IPS DF 19.7 (cell line): ENCODE measurements at regions not wholly inside any gene's neighbourhood (a gene's known extent, or its start where the extent isn't known, plus 50 kb on each side); places are given as distances from the start of the nearest gene placed in this dataset.
A peak's percentile ranks its signal among the peaks of the same experiment; 100 is the strongest.

ENCODE experiments used
- DNase-seq: peaks from one replicate; pipeline ENCODE4 v3.0.0-alpha.2; 2013; ENCODE audit warnings: low read depth, low spot score

DNA sequence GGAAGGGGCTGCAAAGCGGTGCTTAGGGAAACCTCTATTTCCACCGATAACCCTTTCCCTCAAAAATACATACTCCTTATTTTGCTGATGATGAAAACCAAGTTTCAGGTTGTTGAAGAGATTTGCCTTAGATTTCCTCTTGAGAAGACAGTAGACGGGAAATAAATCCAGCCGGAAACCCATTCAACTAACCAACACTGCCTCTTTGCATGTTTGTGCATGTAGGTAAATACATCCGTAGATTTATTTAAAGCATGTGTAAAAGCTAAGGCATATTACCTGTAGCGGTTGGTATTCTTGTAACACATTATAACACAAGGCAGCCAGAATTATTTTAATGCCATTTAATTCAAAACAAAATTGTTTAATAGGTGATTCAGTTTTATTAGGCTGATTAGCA is 136.3 kb upstream of the SLC22A23 start:
- DNase-seq, result no peak

GRCh38 chr6:3592371-3592941 is 135.6 kb upstream of the SLC22A23 start:
- no peak for DNase-seq

DNA sequence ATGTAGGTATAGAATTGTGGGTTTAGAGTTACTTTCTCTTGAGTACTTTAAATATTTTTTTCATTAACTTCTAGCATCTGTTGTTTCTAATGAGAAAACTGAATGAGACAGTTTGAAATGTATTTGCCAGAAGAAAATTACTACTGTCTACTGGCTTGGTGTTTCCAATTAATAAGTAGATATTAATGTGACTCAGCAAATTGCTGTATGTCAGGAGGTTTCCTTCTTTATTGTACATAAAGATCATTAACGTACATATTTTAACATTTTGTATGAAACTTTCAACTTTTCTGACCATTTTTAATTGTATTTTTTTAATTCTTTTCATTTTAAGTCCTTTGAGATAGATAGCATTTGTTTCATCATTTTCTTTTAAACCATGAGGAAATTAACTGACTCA is 135.1 kb upstream of the SLC22A23 start:
- no peak for DNase-seq

- no peak for DNase-seq
Observed at GRCh38 chr6:3587660-3588059, 130.8 kb upstream of the SLC22A23 start.

GRCh38 chr6:3585320-3585935 is 128.6 kb upstream of the SLC22A23 start:
- DNase-seq, result no peak

- no peak for DNase-seq
Observed at GRCh38 chr6:3584606-3585005, 127.8 kb upstream of the SLC22A23 start.

- no peak for DNase-seq
Observed at GRCh38 chr6:3581469-3581868, 124.6 kb upstream of the SLC22A23 start.

DNA sequence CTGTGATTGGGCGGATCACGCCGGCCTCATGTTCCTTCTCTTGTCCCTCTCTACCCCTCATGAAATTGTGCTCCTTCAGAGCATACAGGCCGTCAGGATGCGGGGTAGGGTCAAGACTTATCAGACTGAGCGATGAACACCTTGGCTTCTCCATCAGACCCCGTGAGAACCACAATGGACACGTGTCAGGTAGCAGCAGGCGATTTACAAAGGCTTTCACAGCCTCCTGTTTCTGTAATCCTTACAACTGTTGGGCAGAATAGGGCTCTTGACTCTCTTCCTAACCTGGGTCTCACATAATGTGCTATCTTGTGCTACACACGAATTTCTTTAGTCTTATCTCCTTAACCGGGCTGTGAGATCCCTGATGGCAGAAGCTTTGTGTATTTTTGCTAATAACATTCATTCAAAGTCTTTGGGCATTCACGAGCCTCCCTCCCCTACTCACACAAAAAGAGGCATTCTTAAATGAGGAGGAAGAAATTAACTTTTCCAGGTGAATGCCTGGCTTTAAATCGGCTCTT is 122.9 kb upstream of the SLC22A23 start:
- no peak for DNase-seq

DNA sequence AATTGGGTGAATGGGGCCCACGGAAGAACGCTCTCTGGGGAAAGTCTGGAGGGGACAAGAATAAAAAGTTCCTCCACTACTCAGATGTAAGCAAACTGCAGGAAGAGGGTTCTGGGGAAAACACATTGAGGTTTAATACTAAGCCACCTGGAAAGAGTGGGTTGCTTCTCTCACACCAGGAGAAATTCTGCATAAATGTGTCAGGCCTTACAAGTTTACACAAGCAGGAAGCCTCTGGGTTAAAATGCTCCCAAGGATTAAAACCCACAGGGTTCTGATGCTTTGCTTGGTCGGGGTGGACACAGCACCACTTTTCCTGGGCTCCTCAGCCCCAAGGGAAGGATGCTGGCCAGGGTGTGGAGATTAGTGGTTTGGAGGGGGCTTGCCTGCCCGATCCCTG is 122.1 kb upstream of the SLC22A23 start:
- no peak for DNase-seq

GRCh38 chr6:3577517-3577916 is 120.7 kb upstream of the SLC22A23 start:
- DNase-seq, result no peak

DNA sequence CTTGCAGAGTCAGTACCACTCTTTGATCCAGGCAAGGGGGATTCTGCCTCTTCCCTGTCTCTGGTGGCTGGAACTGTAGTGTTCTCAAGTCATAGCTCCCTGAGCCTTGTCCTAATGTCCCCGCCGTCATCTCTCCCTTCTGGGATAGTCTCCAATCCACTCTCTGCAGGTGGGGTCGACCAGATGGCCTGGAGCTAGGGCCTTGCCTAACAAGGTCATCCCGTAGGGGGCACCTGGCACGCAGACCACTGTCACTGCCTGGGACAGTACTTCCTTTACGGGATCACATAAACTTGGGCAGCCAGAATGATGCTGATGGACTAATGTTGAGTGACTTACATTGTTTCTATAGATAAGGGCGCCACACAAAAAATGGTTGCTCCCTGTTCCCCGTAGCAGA is 118.9 kb upstream of the SLC22A23 start:
- DNase-seq, result no peak

DNA sequence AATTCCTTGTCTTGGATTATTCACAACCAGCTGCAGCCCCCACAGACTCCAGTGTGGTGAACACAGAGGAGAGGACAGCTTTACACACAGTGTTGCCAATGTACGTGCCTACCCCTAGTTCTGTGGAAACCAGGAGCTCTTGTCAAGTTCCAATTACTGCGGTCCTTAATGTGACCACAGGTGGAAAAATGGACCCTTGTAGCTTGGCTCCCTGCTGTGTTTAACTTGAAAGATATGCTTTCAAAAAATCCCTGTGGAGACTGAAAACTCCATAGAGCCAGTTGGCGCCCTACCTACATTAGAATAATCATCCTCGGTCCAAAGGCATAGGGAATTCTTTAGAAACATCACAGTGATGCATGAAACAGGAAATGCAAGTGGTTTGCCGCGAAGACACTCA is 118.3 kb upstream of the SLC22A23 start:
- no peak for DNase-seq

- no peak for DNase-seq
Observed at GRCh38 chr6:3573670-3574069, 116.8 kb upstream of the SLC22A23 start.

GRCh38 chr6:3571836-3572235 is 115.0 kb upstream of the SLC22A23 start:
- DNase-seq, result no peak

GRCh38 chr6:3571250-3571681 is 114.4 kb upstream of the SLC22A23 start:
- DNase-seq, result no peak

- DNase-seq, result no peak
Observed at GRCh38 chr6:3569816-3570215, 113.0 kb upstream of the SLC22A23 start.

- DNase-seq, result no peak
Observed at GRCh38 chr6:3568396-3569082, 111.7 kb upstream of the SLC22A23 start.

DNA sequence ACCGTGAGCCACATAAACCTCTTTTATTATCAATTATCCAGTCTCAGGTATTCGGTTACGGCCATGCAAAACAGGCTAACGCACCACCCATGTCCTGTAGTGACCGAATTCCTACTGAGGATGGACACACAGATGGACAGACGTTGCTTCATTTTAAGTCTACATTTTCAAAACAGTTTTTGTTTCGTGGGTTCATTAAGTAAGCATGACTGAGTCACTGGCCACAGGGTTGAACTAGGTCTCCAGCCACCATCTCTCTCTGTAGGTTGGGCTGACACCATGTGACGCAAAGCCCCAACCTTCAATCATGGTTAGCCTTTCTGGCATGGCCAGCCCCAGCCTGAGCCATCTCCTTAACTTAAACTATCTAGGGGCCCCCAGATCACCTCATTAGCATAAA is 110.0 kb upstream of the SLC22A23 start:
- DNase-seq, result no peak

DNA sequence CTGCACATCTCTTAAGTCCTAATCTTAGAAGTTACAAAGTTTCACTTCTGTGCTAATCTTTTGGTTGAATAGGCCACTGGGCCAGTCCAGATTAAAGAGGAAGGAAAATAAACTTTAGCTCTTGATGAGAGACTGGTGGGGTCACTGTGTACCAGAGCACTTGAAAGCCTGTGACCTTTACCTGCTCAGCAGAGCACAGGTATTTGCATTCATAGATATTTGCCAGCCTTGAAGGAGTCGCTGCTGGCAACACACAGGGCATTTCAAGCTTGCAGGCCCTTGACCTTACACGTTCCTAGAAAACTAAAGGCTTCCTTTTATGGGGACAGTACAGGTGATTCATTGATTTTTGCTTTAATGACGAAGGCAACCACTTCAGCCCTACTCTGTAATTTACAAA is 108.4 kb upstream of the SLC22A23 start:
- DNase-seq, result no peak

- peak; percentile 33 for DNase-seq
Observed at GRCh38 chr6:3561725-3562124, 104.9 kb upstream of the SLC22A23 start.

- DNase-seq, result no peak
Observed at GRCh38 chr6:3560211-3560610, 103.4 kb upstream of the SLC22A23 start.

GRCh38 chr6:3559561-3559960 is 102.7 kb upstream of the SLC22A23 start:
- no peak for DNase-seq

DNA sequence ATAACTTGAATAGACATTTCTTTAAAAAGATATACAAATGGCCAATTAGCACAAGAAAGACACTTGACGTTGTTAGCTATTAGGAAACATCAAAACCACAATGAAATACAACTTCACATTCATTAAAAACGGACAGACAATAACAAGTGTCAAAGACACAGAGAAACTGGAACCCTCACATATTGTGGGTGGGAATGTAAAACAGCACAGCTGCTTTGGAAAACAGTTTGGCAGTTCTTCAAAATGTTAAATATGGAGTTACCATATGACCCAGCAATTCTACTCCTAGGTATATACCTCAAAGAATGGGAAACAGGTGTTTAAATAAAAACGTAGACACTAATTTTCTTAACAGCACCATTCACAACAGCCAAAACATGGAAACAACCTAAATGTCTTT is 100.5 kb upstream of the SLC22A23 start:
- no peak for DNase-seq
